ENCODE measurements at regions not wholly inside any gene's neighbourhood (a gene's known extent, or its start where the extent isn't known, plus 50 kb on each side); places are given as distances from the start of the nearest gene placed in this dataset.

- H3K4me3 ChIP-seq (replicated peaks; ENCODE audit: insufficient read depth, low read length) = no peak overlapping the region
- no peak for TF ChIP-seq POLR2AphosphoS5 (IDR thresholded peaks at IDR 0.05; ENCODE audit: low read depth)
- DNase-seq (ENCODE audit: low read depth in 1 of 2, low spot score in 1 of 2) = no peak
- H3K27ac ChIP-seq (replicated peaks) = no peak overlapping the region
- no peaks in the 10 kb centered on the region for H3K27me3 ChIP-seq (ENCODE audit: insufficient read depth, poor library complexity, severe bottlenecking)
Measured at GRCh38 chr15:87756072-87756471, 500.5 kb downstream of the NTRK3 start.

GRCh38 chr15:87755226-87755625, 501.3 kb downstream of the NTRK3 start:
- no peak overlapping the region for H3K27ac ChIP-seq (replicated peaks)
- no peak for DNase-seq (ENCODE audit: low read depth in 1 of 2, low spot score in 1 of 2)
- TF ChIP-seq REST (IDR thresholded peaks at IDR 0.05; ENCODE audit: insufficient replicate concordance, low read depth) = no peak
- no peak for TF ChIP-seq POLR2AphosphoS5 (IDR thresholded peaks at IDR 0.05; ENCODE audit: low read depth)
- no peak for TF ChIP-seq GABPA (IDR thresholded peaks at IDR 0.05; ENCODE audit: low read depth)
- no peak for TF ChIP-seq SPI1 (IDR thresholded peaks at IDR 0.05; ENCODE audit: borderline replicate concordance, low read depth)
- TF ChIP-seq CTCF (IDR thresholded peaks at IDR 0.05; ENCODE audit: insufficient read depth, low read length) = no peak

GRCh38 chr15:87753539-87753938, 503.0 kb downstream of the NTRK3 start:
- DNase-seq (ENCODE audit: low read depth in 1 of 2, low spot score in 1 of 2) = no peak
- H3K27ac ChIP-seq (replicated peaks) = no peak overlapping the region

More at GRCh38 chr15:87755226-87755625, 501.3 kb downstream of the NTRK3 start:
- H3K4me3 ChIP-seq (replicated peaks; ENCODE audit: insufficient read depth, low read length) = no peak overlapping the region
- H3K27me3 ChIP-seq (ENCODE audit: insufficient read depth, poor library complexity, severe bottlenecking) = no peaks in the 10 kb centered on the region

GRCh38 chr15:87752250-87752951, 504.1 kb downstream of the NTRK3 start:
- no peak for DNase-seq (ENCODE audit: low read depth in 1 of 2, low spot score in 1 of 2)
- no peak overlapping the region for H3K4me3 ChIP-seq (replicated peaks; ENCODE audit: insufficient read depth, low read length)
- H3K27ac ChIP-seq (replicated peaks) = no peak overlapping the region
- TF ChIP-seq CTCF (IDR thresholded peaks at IDR 0.05; ENCODE audit: insufficient read depth, low read length) (no peak), POLR2AphosphoS5 (IDR thresholded peaks at IDR 0.05; ENCODE audit: low read depth) (no peak), GABPA (IDR thresholded peaks at IDR 0.05; ENCODE audit: low read depth) (no peak)
- no peaks in the 10 kb centered on the region for H3K27me3 ChIP-seq (ENCODE audit: insufficient read depth, poor library complexity, severe bottlenecking)

More at GRCh38 chr15:87753539-87753938, 503.0 kb downstream of the NTRK3 start:
- no peaks in the 10 kb centered on the region for H3K27me3 ChIP-seq (ENCODE audit: insufficient read depth, poor library complexity, severe bottlenecking)
- no peak for TF ChIP-seq POLR2AphosphoS5 (IDR thresholded peaks at IDR 0.05; ENCODE audit: low read depth)
- no peak for TF ChIP-seq REST (IDR thresholded peaks at IDR 0.05; ENCODE audit: insufficient replicate concordance, low read depth)
- H3K4me3 ChIP-seq (replicated peaks; ENCODE audit: insufficient read depth, low read length) = no peak overlapping the region

- H3K4me3 ChIP-seq (replicated peaks; ENCODE audit: insufficient read depth, low read length) = no peak overlapping the region
- TF ChIP-seq GABPA (IDR thresholded peaks at IDR 0.05; ENCODE audit: low read depth) = no peak
- no peak for TF ChIP-seq SPI1 (IDR thresholded peaks at IDR 0.05; ENCODE audit: borderline replicate concordance, low read depth)
- TF ChIP-seq CTCF (IDR thresholded peaks at IDR 0.05; ENCODE audit: insufficient read depth, low read length) = no peak
- TF ChIP-seq REST (IDR thresholded peaks at IDR 0.05; ENCODE audit: insufficient replicate concordance, low read depth) = no peak
- TF ChIP-seq POLR2AphosphoS5 (IDR thresholded peaks at IDR 0.05; ENCODE audit: low read depth) = no peak
- H3K27me3 ChIP-seq (ENCODE audit: insufficient read depth, poor library complexity, severe bottlenecking) = no peaks in the 10 kb centered on the region
- DNase-seq (ENCODE audit: low read depth in 1 of 2, low spot score in 1 of 2) = no peak
- no peak overlapping the region for H3K27ac ChIP-seq (replicated peaks)
Measured at GRCh38 chr15:87748483-87748882, 508.1 kb downstream of the NTRK3 start.

Data from HL-60 (cell line).